GM23338 (cell line): ENCODE measurements at regions not wholly inside any gene's neighbourhood (a gene's known extent, or its start where the extent isn't known, plus 50 kb on each side); places are given as distances from the start of the nearest gene placed in this dataset.

Experiments
- ATAC-seq: fragments of 200-7000 bp; cut with Tn5 transposase; 3 replicates; pipeline ENCODE4 v1.9.1; 2020
- DNase-seq: peaks from one replicate; pipeline ENCODE4 v3.0.0-alpha.2; 2015; ENCODE audit warnings: low spot score
- H2AFZ ChIP-seq: fragments of 200-600 bp; sonication (generic); 2 replicates; pipeline ENCODE4 v1.8.0; 2016; ENCODE audit warnings: antibody characterized with exemption, mild to moderate bottlenecking, moderate library complexity
- H3F3A ChIP-seq: fragments of 200-600 bp; sonication (generic); replicated peaks from 2 replicates; pipeline ENCODE4 v1.8.0; 2017; ENCODE audit warnings: antibody characterized with exemption, mixed run types, low read depth
- H3K27ac ChIP-seq: fragments of 200-600 bp; sonication (generic); 2 replicates; pipeline ENCODE4 v1.6.1; 2016; ENCODE audit warnings: low read depth
- H3K27me3 ChIP-seq: fragments of 200-600 bp; sonication (generic); 2 replicates; pipeline ENCODE4 v1.8.0; 2016; ENCODE audit warnings: mild to moderate bottlenecking, mixed run types, moderate library complexity; ENCODE audit not compliant: insufficient read depth
- H3K36me3 ChIP-seq: fragments of 200-600 bp; sonication (generic); 2 replicates; pipeline ENCODE4 v1.8.0; 2016; ENCODE audit warnings: mild to moderate bottlenecking; ENCODE audit not compliant: insufficient read depth
- H3K4me1 ChIP-seq: fragments of 200-600 bp; sonication (generic); 2 replicates; pipeline ENCODE4 v1.8.0; 2016; ENCODE audit warnings: mild to moderate bottlenecking, moderate library complexity; ENCODE audit not compliant: insufficient read depth
- H3K4me2 ChIP-seq: fragments of 200-600 bp; sonication (generic); 2 replicates; pipeline ENCODE4 v1.7.1; 2017; ENCODE audit warnings: mixed run types
- H3K4me3 ChIP-seq: fragments of 200-600 bp; sonication (generic); 2 replicates; pipeline ENCODE4 v1.6.1; 2016; ENCODE audit warnings: mixed run types
- H3K79me2 ChIP-seq: fragments of 200-600 bp; sonication (generic); replicated peaks from 2 replicates; pipeline ENCODE4 v1.8.0; 2017; ENCODE audit warnings: mild to moderate bottlenecking; ENCODE audit not compliant: insufficient read depth
- H3K9me2 ChIP-seq: fragments of 200-600 bp; sonication (generic); 2 replicates; pipeline ENCODE4 v1.8.0; 2017; ENCODE audit not compliant: insufficient read depth
- H4K20me1 ChIP-seq: fragments of 200-600 bp; sonication (generic); replicated peaks from 2 replicates; pipeline ENCODE4 v1.8.0; 2017; ENCODE audit warnings: mild to moderate bottlenecking; ENCODE audit not compliant: insufficient read depth
- H3K27ac Mint-ChIP-seq: 2 replicates; pipeline ENCODE4 v1.8.0; 2020; ENCODE audit warnings: inconsistent platforms, mild to moderate bottlenecking, moderate library complexity, mixed read lengths
- H3K27me3 Mint-ChIP-seq: 3 replicates; pipeline ENCODE4 v1.8.0; 2022; ENCODE audit warnings: low read depth, mild to moderate bottlenecking, moderate library complexity, mixed read lengths, inconsistent platforms; ENCODE audit not compliant: insufficient read depth, poor library complexity
- H3K36me3 Mint-ChIP-seq: 3 replicates; pipeline ENCODE4 v1.8.0; 2021; ENCODE audit warnings: low read depth, mild to moderate bottlenecking, inconsistent platforms, moderate library complexity, mixed read lengths
- H3K4me1 Mint-ChIP-seq: 3 replicates; pipeline ENCODE4 v1.8.0; 2020; ENCODE audit warnings: mild to moderate bottlenecking, inconsistent platforms, mixed read lengths
- H3K4me3 Mint-ChIP-seq: 3 replicates; pipeline ENCODE4 v1.8.0; 2021; ENCODE audit warnings: moderate library complexity, mild to moderate bottlenecking, inconsistent platforms, mixed read lengths
- H3K9me3 Mint-ChIP-seq: 3 replicates; pipeline ENCODE4 v1.8.0; 2020; ENCODE audit warnings: moderate library complexity, mild to moderate bottlenecking, inconsistent platforms, mixed read lengths
- CREB1 ChIP-seq: fragments of 250-450 bp; sonication (Bioruptor Pico); IDR thresholded peaks from 2 replicates; pipeline ENCODE4 v1.5.0; 2020; ENCODE audit warnings: low read depth, mild to moderate bottlenecking, moderate library complexity
- EZH2 ChIP-seq: fragments of 200-600 bp; sonication (generic); IDR thresholded peaks from one replicate; pipeline ENCODE4 v1.8.0; 2017; ENCODE audit warnings: antibody characterized with exemption, mild to moderate bottlenecking, low read depth; ENCODE audit not compliant: unreplicated experiment
- EZH2phosphoT487 ChIP-seq: fragments of 200-600 bp; sonication (generic); IDR thresholded peaks from one replicate; pipeline ENCODE4 v1.8.1; 2018; ENCODE audit warnings: antibody characterized with exemption; ENCODE audit not compliant: unreplicated experiment
- JUNB ChIP-seq: IDR thresholded peaks from one replicate; pipeline ENCODE4 v1.6.1; 2016; ENCODE audit warnings: antibody characterized with exemption; ENCODE audit not compliant: unreplicated experiment
- NANOG ChIP-seq: IDR thresholded peaks from 2 replicates; pipeline ENCODE4 v1.6.1; 2016; ENCODE audit warnings: antibody characterized with exemption, borderline replicate concordance
- POLR2AphosphoS5 ChIP-seq: IDR thresholded peaks from 2 replicates; pipeline ENCODE4 v1.6.1; 2016; ENCODE audit warnings: antibody characterized with exemption, low read depth
- REST ChIP-seq: IDR thresholded peaks from one replicate; pipeline ENCODE4 v1.6.1; 2018; ENCODE audit warnings: antibody characterized with exemption; ENCODE audit not compliant: unreplicated experiment
- STAT1 ChIP-seq: IDR thresholded peaks from one replicate; pipeline ENCODE4 v1.6.1; 2016; ENCODE audit warnings: antibody characterized with exemption; ENCODE audit not compliant: unreplicated experiment
- ZNF114 ChIP-seq: fragments of 250-450 bp; sonication (Bioruptor Pico); IDR thresholded peaks from 2 replicates; pipeline ENCODE4 v1.5.0; 2020; ENCODE audit warnings: mild to moderate bottlenecking, moderate library complexity
- ZNF331 ChIP-seq: fragments of 250-450 bp; sonication (Bioruptor Pico); IDR thresholded peaks from 2 replicates; pipeline ENCODE4 v1.5.0; 2020; ENCODE audit warnings: low read depth, mild to moderate bottlenecking, moderate library complexity
- ZNF462 ChIP-seq: fragments of 250-450 bp; sonication (Bioruptor Pico); IDR thresholded peaks from 2 replicates; pipeline ENCODE4 v1.5.0; 2020; ENCODE audit warnings: mild to moderate bottlenecking, moderate library complexity
- TF ChIP-seq, protein P1 (sequence below), 2 experiments: fragments of 200-600 bp in 1 of 2; sonication (generic) in 1 of 2; conservative IDR thresholded peaks; 2 replicates each; pipeline versions ENCODE4 v1.5.1 to v1.6.1; 2016 to 2017; ENCODE audit warnings: antibody characterized with exemption in 2 of 2, low read depth in 2 of 2, mild to moderate bottlenecking in 2 of 2, moderate library complexity in 1 of 2
- TF ChIP-seq, protein P2 (sequence below): IDR thresholded peaks from 2 replicates; pipeline ENCODE4 v1.6.1; 2016; ENCODE audit warnings: antibody characterized with exemption

DNA sequence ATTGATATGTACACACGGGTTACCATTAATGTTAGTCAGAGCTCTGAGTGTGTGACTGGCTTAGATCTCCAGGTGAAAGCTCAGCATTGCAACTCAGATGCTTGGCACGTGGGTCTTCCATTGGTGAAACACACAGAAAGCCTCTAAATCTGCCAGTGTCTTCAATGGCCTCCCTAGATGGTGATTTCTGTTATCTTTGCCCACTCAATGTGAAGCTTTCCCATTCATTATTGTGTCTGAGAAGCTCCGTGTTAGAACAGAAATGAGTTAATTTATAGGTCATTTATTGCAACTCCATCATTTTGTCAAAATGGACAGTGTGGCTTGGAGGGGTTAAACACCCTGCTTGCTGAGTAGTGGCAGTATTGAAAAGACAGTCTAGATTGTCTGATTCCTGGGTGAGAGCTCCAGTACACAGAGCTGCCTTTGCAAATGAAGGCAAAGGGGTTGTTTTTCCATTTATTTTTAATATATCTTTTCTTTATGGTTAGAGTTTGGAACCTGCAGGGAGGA lies 64.7 kb upstream of the GCFC2 start:
- peaks cover 2% of the 10 kb centered on the region for H3K27me3 Mint-ChIP-seq
- no peak overlapping the region for H3K4me3 ChIP-seq
- no peak overlapping the region for H3K27ac Mint-ChIP-seq
- H3K27me3 ChIP-seq, result no peaks in the 10 kb centered on the region
- H3K4me1 ChIP-seq, result peaks cover 42% of the 10 kb centered on the region
- DNase-seq (no peak), ATAC-seq (no peak)
- no peaks in the 10 kb centered on the region for H3F3A ChIP-seq
- no peak for TF ChIP-seq POLR2AphosphoS5
- TF ChIP-seq ZNF331 (CRISPR knock-in tag), result no peak
- TF ChIP-seq EZH2, result no peak
- TF ChIP-seq NANOG, result no peak
- no peak for TF ChIP-seq ZNF462
- no peak for TF ChIP-seq EZH2phosphoT487
- no peak for TF ChIP-seq JUNB
- no peak for TF ChIP-seq REST
- TF ChIP-seq, protein P1, sequence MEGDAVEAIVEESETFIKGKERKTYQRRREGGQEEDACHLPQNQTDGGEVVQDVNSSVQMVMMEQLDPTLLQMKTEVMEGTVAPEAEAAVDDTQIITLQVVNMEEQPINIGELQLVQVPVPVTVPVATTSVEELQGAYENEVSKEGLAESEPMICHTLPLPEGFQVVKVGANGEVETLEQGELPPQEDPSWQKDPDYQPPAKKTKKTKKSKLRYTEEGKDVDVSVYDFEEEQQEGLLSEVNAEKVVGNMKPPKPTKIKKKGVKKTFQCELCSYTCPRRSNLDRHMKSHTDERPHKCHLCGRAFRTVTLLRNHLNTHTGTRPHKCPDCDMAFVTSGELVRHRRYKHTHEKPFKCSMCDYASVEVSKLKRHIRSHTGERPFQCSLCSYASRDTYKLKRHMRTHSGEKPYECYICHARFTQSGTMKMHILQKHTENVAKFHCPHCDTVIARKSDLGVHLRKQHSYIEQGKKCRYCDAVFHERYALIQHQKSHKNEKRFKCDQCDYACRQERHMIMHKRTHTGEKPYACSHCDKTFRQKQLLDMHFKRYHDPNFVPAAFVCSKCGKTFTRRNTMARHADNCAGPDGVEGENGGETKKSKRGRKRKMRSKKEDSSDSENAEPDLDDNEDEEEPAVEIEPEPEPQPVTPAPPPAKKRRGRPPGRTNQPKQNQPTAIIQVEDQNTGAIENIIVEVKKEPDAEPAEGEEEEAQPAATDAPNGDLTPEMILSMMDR (conservative IDR thresholded peaks at IDR 0.05; ENCODE audit: low read depth in 2 of 2), result no peak
- TF ChIP-seq CREB1 (CRISPR knock-in tag), result no peak
- TF ChIP-seq STAT1, result no peak
- TF ChIP-seq ZNF114, result no peak
- TF ChIP-seq, protein P2, sequence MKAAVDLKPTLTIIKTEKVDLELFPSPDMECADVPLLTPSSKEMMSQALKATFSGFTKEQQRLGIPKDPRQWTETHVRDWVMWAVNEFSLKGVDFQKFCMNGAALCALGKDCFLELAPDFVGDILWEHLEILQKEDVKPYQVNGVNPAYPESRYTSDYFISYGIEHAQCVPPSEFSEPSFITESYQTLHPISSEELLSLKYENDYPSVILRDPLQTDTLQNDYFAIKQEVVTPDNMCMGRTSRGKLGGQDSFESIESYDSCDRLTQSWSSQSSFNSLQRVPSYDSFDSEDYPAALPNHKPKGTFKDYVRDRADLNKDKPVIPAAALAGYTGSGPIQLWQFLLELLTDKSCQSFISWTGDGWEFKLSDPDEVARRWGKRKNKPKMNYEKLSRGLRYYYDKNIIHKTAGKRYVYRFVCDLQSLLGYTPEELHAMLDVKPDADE, result no peak
- no peak overlapping the region for H3K4me3 Mint-ChIP-seq
- no peaks in the 10 kb centered on the region for H4K20me1 ChIP-seq
- H3K9me3 Mint-ChIP-seq, result no peaks in the 10 kb centered on the region
- H3K4me1 Mint-ChIP-seq, result peaks cover 38% of the 10 kb centered on the region
- no peaks in the 10 kb centered on the region for H3K79me2 ChIP-seq
- H3K27ac ChIP-seq, result no peak overlapping the region
- no peaks in the 10 kb centered on the region for H3K36me3 Mint-ChIP-seq
- no peaks in the 10 kb centered on the region for H3K9me2 ChIP-seq
- no peaks in the 10 kb centered on the region for H3K36me3 ChIP-seq
- no peak overlapping the region for H2AFZ ChIP-seq
- H3K4me2 ChIP-seq, result no peak overlapping the region
